ENCODE measurements at regions not wholly inside any gene's neighbourhood (a gene's known extent, or its start where the extent isn't known, plus 50 kb on each side); places are given as distances from the start of the nearest gene placed in this dataset.
A peak's percentile ranks its signal among the peaks of the same experiment; 100 is the strongest.

GRCh38 chr16:64773184-64773583, 348.7 kb downstream of the CDH11 start:
- no peak overlapping the region for H3K4me3 ChIP-seq (ENCODE audit: low read depth, low read length)
- DNase-seq (ENCODE audit: low read depth), result no peak
- no peak for TF ChIP-seq CTCF (IDR thresholded peaks at IDR 0.05; ENCODE audit: insufficient read depth, low read depth, low read length)

- DNase-seq (ENCODE audit: low read depth), result no peak
- TF ChIP-seq CTCF (IDR thresholded peaks at IDR 0.05; ENCODE audit: insufficient read depth, low read depth, low read length), result no peak
- H3K4me3 ChIP-seq (ENCODE audit: low read depth, low read length), result no peak overlapping the region
Observed at GRCh38 chr16:64771273-64771672, 350.6 kb downstream of the CDH11 start.

- TF ChIP-seq CTCF (IDR thresholded peaks at IDR 0.05; ENCODE audit: insufficient read depth, low read depth, low read length), result no peak
- no peak overlapping the region for H3K4me3 ChIP-seq (ENCODE audit: low read depth, low read length)
- no peak for DNase-seq (ENCODE audit: low read depth)
Observed at GRCh38 chr16:64762211-64762610, 359.7 kb downstream of the CDH11 start.

- no peak overlapping the region for H3K4me3 ChIP-seq (ENCODE audit: low read depth, low read length)
- TF ChIP-seq CTCF (IDR thresholded peaks at IDR 0.05; ENCODE audit: insufficient read depth, low read depth, low read length), result no peak
- no peak for DNase-seq (ENCODE audit: low read depth)
Observed at GRCh38 chr16:64754279-64754678, 367.6 kb downstream of the CDH11 start.

GRCh38 chr16:64751906-64752305, 370.0 kb downstream of the CDH11 start:
- peak; percentile 47 for DNase-seq (ENCODE audit: low read depth)
- H3K4me3 ChIP-seq (ENCODE audit: low read depth, low read length), result no peak overlapping the region
- TF ChIP-seq CTCF (IDR thresholded peaks at IDR 0.05; ENCODE audit: insufficient read depth, low read depth, low read length), result no peak

- no peak for DNase-seq (ENCODE audit: low read depth)
- no peak overlapping the region for H3K4me3 ChIP-seq (ENCODE audit: low read depth, low read length)
- TF ChIP-seq CTCF (IDR thresholded peaks at IDR 0.05; ENCODE audit: insufficient read depth, low read depth, low read length), result no peak
Observed at GRCh38 chr16:64749346-64749745, 372.5 kb downstream of the CDH11 start.

GRCh38 chr16:64745258-64745930, 376.5 kb downstream of the CDH11 start:
- no peak overlapping the region for H3K4me3 ChIP-seq (ENCODE audit: low read depth, low read length)
- no peak for TF ChIP-seq CTCF (IDR thresholded peaks at IDR 0.05; ENCODE audit: insufficient read depth, low read depth, low read length)
- no peak for DNase-seq (ENCODE audit: low read depth)

Data from fibroblast of villous mesenchyme (primary cell).